Mesothelial cell of epicardium (in vitro differentiated cells): ENCODE measurements at regions not wholly inside any gene's neighbourhood (a gene's known extent, or its start where the extent isn't known, plus 50 kb on each side); places are given as distances from the start of the nearest gene placed in this dataset.

ENCODE experiments used
- DNase-seq, 2 experiments: peaks; one replicate each; pipeline ENCODE4 v3.0.0; 2021; ENCODE audit warnings: low spot score in 2 of 2; ENCODE audit not compliant: unreplicated experiment in 2 of 2
- H3K27ac Mint-ChIP-seq: 2 replicates; pipeline ENCODE4 v1.8.0; 2021; ENCODE audit warnings: mixed read lengths
- H3K27me3 Mint-ChIP-seq: 2 replicates; pipeline ENCODE4 v1.8.0; 2021; ENCODE audit warnings: low read depth, mixed read lengths
- H3K36me3 Mint-ChIP-seq: 2 replicates; pipeline ENCODE4 v1.8.0; 2021; ENCODE audit warnings: mixed read lengths
- H3K4me1 Mint-ChIP-seq: 2 replicates; pipeline ENCODE4 v1.8.0; 2021; ENCODE audit warnings: mixed read lengths
- H3K4me3 Mint-ChIP-seq: 2 replicates; pipeline ENCODE4 v1.8.0; 2021; ENCODE audit warnings: mild to moderate bottlenecking, moderate library complexity, mixed read lengths
- H3K9me3 Mint-ChIP-seq: 2 replicates; pipeline ENCODE4 v1.8.0; 2021; ENCODE audit warnings: mixed read lengths
- CTCF ChIP-seq: fragments of 200-600 bp; sonication (generic); IDR thresholded peaks from one replicate; pipeline ENCODE4 v1.5.0; 2021; ENCODE audit warnings: antibody characterized with exemption; ENCODE audit not compliant: unreplicated experiment

DNA sequence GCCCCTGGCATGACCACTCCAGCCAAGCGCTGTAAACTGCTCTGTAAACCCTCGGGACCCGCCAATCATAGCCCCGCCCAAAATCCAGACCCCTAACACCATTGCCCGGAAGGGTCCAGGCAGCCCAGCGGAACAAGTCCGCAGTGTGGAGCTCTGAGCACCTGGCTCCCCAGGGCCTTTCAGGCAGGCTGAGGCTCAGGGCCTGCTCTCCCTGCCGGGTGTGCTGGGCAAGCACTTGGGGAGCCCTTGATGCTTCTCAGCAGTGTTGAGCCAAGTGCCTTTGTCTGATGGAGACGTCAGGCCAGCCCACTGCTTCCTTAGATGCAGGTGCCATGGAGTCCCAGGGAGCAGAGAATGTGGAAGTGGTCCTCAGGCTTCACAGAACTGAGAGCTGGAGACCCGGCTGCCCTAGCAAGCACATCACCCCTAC lies 106.2 kb downstream of the TLE3 start:
- H3K36me3 Mint-ChIP-seq: no peaks in the 10 kb centered on the region

DNA sequence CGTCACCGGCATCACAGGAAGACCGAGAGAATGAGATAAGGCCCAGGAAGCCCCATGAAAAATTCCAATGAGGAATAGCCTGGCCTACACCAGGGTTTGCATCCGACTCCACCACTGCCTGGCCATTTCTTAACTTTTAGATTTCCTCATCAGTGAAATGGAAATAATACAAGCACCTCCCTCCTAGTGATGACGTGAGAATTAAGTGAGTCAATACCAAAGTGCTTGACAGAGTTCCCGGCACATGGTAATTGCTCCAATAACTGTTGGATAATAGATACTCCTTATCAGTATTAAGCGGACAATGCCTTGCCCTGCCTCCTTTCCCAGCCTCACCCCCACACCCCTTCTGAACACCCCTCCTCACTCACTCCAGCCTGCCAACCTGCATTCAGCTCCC lies 105.4 kb downstream of the TLE3 start:
- H3K9me3 Mint-ChIP-seq: no peaks in the 10 kb centered on the region
- DNase-seq: no peak
- no peak for TF ChIP-seq CTCF
- peaks cover 14% of the 10 kb centered on the region for H3K27me3 Mint-ChIP-seq
- H3K4me1 Mint-ChIP-seq: peaks cover 2% of the 10 kb centered on the region
- H3K27ac Mint-ChIP-seq: no peak overlapping the region
- no peaks in the 10 kb centered on the region for H3K36me3 Mint-ChIP-seq
- no peak overlapping the region for H3K4me3 Mint-ChIP-seq

More for the DNA sequence above, 106.2 kb downstream of the TLE3 start:
- DNase-seq: no peak
- H3K9me3 Mint-ChIP-seq: no peaks in the 10 kb centered on the region
- no peak overlapping the region for H3K4me3 Mint-ChIP-seq
- TF ChIP-seq CTCF: no peak
- peaks cover 19% of the 10 kb centered on the region for H3K27me3 Mint-ChIP-seq
- peaks cover 2% of the 10 kb centered on the region for H3K4me1 Mint-ChIP-seq
- H3K27ac Mint-ChIP-seq: no peak overlapping the region

DNA sequence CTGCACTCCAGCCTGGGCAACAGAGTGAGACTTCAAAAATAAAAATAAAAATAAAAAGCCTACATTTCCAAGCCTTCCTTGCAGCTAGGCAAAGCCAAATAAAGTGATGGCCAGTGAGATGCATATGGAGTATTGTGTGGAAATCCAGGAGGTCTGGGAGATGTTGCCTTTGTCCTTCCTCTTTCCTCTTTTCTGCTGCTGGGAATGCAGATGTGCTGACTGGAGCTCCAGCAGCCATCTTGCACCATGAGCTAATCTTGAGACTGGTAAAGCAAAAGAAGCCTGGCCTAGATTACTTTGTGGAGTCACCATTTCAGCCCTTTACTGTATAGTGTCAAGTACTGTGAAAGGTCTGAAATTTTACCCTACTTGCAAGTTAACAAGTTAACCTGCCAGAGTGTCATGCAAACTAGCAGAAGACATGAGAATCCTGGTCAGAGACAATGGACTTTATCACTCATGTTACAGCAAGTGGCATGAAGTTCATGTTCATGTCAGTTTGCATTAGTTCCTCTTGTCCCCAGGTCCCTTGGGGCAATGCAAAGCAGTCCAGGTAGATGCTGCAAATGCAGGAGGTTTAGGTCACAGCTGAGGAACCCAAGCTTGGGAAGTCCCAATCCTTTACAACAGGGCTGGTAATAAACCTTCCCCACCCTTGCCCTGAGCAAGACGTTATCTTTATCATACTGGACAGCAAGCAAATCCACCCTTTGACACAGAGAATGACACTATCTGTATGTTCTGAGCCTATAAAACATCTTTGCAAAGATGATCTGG lies 103.1 kb downstream of the TLE3 start:
- H3K4me3 Mint-ChIP-seq: no peak overlapping the region
- no peaks in the 10 kb centered on the region for H3K9me3 Mint-ChIP-seq
- H3K27me3 Mint-ChIP-seq: peaks cover 10% of the 10 kb centered on the region
- no peak overlapping the region for H3K27ac Mint-ChIP-seq
- TF ChIP-seq CTCF: no peak
- peaks cover 8% of the 10 kb centered on the region for H3K4me1 Mint-ChIP-seq
- no peak for DNase-seq
- H3K36me3 Mint-ChIP-seq: no peaks in the 10 kb centered on the region

- no peak for TF ChIP-seq CTCF
- H3K36me3 Mint-ChIP-seq: no peaks in the 10 kb centered on the region
- no peak overlapping the region for H3K4me3 Mint-ChIP-seq
- H3K9me3 Mint-ChIP-seq: no peaks in the 10 kb centered on the region
- H3K4me1 Mint-ChIP-seq: peaks cover 8% of the 10 kb centered on the region
- no peak overlapping the region for H3K27ac Mint-ChIP-seq
- H3K27me3 Mint-ChIP-seq: peaks cover 13% of the 10 kb centered on the region
- no peak for DNase-seq
These were observed 101.2 kb downstream of the TLE3 start for GRCh38 chr15:69996321-69997160.

- Mint-ChIP-seq H3K4me1 (peaks cover 8% of the 10 kb centered on the region), H3K27me3 (peaks cover 13% of the 10 kb centered on the region), H3K9me3 (no peaks in the 10 kb centered on the region), H3K36me3 (no peaks in the 10 kb centered on the region), H3K4me3 (no peak overlapping the region), H3K27ac (no peak overlapping the region)
- no peak for TF ChIP-seq CTCF
- no peak for DNase-seq
These were observed 100.6 kb downstream of the TLE3 start for GRCh38 chr15:69997161-69997485.
